Pons (tissue), 1 donor: ENCODE measurements at regions not wholly inside any gene's neighbourhood (a gene's known extent, or its start where the extent isn't known, plus 50 kb on each side); places are given as distances from the start of the nearest gene placed in this dataset.
A peak's percentile ranks its signal among the peaks of the same experiment; 100 is the strongest.

ENCODE experiments used
- DNase-seq: peaks from one replicate; pipeline ENCODE4 v3.0.0-alpha.2; 2016; ENCODE audit warnings: low spot score

DNA sequence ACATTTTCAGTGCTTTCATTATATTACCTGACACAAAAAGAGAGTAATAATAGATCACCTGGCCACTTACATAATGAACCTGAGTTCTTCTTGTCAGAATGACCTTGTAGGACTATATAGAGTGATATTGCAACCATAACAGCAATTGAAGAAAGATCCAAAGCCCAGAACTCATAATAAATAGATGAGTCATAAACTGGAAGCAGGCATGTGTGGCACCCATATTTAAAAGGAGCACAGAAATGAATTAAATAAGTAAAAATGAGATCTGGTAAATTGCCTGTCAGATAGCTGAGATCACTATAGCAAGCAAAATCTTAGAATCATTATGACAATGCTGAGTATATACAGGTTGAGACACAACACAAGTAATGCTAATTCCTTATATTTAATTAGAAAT is 331.8 kb downstream of the AASDHPPT start:
- DNase-seq = no peak

DNA sequence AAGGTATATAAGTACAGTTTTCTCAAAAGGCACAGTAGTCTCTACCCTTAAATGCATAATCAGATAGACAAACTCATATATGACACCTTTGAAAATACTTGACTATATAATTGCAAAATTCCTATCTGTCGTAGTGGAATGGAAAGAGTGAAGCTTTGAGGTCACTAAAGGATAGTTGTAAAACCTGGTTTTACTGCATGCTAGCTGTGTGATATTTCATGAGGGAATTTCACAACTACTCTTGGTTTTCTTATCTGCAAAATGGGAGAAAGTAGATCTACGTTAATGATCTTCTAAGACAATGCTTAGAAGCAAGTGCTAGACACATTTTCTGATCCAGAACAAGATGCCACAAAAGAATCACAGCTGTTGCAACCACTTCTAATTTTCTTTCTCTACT is 332.2 kb downstream of the AASDHPPT start:
- DNase-seq = no peak

GRCh38 chr11:106410902-106411301 is 333.4 kb downstream of the AASDHPPT start:
- DNase-seq = no peak

GRCh38 chr11:106413222-106413621 is 335.8 kb downstream of the AASDHPPT start:
- DNase-seq = no peak

- DNase-seq = no peak
Measured at GRCh38 chr11:106415510-106415909, 338.0 kb downstream of the AASDHPPT start.

DNA sequence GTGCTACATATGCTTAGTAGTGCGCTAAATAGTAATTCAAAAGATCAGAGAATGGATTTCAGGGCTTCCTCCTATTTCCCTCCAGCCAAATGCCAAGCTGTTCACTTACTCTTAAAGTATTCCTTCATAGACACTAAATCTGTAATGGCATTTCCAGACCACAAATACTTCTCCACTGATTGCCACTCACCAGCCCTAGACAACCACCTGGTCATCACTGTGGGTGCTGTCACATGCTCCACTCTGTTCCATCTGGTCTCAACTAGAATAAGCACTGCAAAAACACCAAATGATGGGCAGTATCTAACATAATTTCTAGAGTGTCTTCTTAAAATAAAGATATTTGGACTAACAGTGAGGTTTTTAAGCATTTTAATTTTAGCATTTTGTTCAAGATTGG is 341.3 kb downstream of the AASDHPPT start:
- no peak for DNase-seq

GRCh38 chr11:106420048-106420665 is 342.7 kb downstream of the AASDHPPT start:
- DNase-seq = peak; percentile 49

GRCh38 chr11:106420686-106421085 is 343.2 kb downstream of the AASDHPPT start:
- no peak for DNase-seq

DNA sequence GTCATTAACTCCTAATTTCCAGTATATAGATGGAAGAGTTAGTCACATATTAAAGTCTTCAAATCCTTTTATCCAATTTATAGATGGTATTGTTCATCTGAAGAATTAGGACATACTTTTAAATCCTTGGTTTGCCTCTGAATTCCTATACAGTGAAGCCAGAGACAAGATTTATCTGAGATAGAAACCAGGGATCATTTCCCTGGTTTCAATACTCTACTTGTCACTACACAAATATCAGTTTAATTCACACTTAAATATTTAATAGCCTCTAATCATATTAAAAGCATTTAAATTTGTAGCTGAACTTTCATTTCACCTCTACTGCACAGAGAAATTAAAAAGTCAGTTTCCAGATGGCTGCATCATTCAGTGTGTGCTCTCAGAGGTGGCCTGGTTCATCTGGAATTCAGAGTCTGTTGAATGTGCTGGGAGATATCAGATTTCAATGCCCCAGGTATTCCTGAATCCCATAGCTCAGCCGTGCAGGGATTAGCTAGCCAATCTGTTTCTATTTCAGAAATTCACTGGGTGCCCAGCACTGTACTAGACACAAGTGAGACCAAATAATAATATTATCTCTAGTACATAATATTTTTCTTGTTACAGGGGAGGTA is 344.3 kb downstream of the AASDHPPT start:
- DNase-seq = no peak

DNA sequence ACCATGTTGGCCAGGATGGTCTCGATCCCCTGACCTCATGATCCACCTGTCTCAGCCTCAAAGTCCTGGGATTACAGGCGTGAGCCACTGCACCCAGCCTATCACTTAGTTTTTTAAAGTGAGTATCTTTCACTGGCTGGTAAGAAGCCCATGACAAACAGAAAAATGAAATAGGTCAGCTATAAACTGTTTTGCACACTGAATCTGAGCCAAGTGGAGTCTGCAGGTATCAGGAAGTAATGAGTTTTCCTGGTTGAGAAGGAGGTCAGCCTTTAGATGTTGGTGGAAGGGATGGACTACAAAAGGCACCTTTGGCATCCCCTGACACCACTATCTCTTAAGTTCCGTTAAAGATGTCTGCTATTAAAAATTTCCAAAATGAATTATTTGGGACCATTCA is 345.1 kb downstream of the AASDHPPT start:
- DNase-seq = no peak

GRCh38 chr11:106424111-106424510 is 346.6 kb downstream of the AASDHPPT start:
- no peak for DNase-seq

- no peak for DNase-seq
Measured at GRCh38 chr11:106425819-106426218, 348.4 kb downstream of the AASDHPPT start.

DNA sequence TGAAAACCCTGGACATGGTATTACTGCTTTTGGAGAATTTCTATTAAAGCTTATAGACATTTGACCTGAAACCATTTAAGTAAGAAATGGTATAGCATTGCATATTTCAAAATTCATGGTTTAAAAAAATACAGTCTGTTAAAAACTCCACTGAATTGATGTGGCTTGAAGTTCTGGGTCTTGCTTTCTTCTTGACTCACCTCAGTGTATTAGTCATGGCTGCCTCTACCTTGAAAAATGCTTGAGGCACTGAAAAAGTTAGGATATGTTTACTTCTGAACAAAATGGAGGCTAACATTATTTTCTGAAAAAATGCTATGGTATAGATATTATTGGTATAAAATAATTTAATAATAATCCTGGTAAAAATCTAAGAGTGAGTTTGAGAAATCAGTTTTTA is 349.2 kb downstream of the AASDHPPT start:
- DNase-seq = no peak

DNA sequence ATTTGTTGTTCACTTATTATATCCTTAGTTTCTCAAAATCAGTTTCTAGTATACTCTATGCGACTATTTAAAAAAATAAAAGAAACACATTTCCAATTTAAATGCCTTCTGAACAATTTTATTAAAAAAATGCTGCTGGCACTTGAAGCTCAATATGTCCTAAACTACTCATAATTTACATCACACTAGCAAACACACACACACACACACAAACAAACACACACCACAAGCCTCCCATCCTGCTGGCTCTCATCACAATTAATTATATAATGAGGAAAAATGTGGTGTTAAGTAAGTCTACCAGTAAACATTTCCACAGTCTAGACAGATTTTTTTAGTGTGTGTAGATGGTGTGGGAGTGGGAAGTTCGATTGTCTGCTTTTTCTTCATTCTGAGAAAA is 350.3 kb downstream of the AASDHPPT start:
- no peak for DNase-seq

DNA sequence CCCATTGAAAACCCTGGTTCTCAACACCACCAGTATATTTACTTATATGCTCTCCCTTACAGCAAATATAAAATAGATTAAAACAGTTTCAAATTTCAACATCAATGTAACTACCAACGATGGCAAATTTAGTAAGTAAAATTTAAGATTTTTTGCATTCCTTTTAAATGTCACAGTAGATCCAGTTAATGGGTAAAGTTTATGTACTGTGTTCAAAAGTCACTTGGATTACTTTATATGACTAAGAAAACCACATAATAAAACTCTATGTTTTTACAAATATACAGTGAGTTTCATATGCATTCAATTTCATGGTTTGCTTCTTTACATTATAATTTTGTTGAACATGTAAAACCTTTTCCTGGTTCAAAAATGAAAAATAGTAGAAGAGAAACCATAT is 364.6 kb downstream of the AASDHPPT start:
- DNase-seq = no peak

DNA sequence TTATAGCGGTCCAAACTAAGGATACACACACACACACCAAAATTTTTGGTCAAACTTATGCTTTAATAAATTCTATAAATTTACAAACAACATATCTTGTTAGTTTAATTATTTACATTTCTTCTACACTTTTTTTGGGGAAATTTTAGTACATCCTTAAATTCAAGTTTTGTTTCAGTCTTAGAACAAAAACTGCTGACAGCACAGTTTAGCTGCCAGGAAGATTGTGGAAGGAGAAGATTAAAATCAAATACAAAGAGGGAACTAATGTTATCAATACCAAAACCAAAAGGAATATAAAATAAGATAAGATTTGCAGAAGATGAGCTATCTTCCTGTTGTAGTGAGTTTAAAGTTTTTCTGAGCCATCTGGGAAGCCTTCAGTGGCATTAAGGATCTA is 368.8 kb downstream of the AASDHPPT start:
- no peak for DNase-seq

DNA sequence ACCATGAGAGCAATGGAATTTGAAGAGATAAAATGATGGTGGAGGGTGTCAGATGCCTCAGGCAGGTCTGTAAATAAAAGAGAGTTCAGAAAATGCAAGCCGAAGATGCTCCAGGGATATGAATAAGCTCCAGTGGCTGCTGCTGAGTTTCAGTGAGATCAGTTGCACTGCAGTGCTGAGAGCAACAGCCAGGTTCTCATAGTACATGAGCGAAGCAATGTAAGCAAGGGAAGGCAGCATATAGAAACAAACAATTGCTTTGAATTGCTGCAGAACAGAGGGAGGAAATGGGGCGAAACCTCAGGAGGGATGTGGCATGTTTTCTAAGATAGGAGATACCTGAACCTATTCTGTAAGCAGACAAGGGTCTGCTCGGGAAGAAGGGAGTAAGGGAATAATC is 369.5 kb downstream of the AASDHPPT start:
- DNase-seq = no peak

DNA sequence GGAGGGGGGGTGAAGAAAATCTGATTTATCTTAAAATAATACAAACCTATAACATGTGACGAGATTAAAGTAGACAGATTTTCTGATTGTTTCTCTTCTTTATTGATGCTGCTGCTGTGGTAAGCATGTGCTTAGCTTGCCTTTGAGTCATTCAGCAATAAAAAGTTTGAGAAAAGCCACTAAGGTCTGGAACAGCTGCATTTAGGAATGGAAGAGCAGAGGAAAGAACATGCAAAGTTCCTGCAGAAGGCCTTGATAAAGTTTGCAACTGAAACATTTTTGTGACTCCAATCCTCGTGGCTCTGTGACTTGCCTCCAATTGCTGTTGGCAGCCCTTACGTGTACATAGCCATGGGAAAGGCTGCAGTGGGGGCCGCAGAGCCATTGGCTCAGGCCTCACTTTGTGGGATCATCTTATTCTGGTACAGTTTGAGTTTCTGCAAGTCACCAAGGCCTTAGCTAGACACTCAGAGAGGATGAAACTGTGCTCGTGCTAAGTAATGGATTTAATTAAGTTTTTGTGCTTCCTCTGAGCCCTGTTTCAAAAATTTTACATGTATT is 370.2 kb downstream of the AASDHPPT start:
- DNase-seq = no peak

GRCh38 chr11:106449763-106450162 is 372.3 kb downstream of the AASDHPPT start:
- DNase-seq = no peak

DNA sequence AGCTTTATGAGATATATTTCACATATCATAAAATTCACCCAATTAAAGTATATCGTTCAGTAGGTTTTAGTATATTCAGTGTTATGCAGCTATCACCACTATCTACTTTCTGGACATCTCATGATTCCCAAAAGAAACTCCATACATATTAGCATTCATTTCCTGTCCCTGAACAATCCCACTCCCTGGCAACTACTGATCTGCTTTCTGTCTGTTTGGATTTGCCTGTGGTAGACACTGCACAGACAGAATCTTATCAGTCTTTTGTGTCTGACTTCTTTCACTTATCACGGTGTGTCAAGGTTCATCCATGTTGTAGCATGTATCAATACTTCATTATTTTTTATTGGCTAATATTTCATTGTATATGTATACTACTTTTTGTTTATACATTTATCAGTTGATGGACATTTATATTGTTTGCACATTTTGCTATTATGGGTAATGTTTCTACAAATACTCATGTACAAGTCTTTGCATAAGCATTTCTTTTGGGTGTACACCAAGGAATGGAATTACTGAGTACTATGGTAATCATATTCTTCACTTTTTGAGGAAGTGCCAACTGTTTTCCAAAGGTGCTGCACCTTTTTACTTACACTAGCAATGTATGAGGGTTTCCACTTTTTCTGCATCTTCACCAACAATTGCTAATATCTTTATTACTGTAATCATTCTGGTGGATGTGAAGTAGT is 373.9 kb downstream of the AASDHPPT start:
- no peak for DNase-seq

DNA sequence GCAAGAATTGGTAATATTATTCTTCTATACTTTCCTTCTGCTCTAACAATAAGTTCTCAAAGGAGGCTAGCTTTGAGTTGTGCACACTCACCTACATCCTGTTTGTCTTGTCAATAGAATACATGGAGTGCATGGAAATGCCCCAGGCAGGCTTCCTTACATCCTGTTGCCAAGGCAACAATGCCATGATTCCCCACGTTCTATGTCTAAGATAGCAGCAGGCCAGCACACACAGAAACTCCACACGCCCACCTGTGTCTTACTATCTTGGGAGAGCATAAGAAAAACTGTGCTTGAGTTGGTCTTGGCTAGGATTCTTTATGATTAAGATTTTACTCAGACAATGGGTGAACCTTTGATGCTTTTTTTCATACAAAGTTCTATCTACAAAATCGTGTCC is 379.2 kb downstream of the AASDHPPT start:
- no peak for DNase-seq

GRCh38 chr11:106457727-106458126 is 380.3 kb downstream of the AASDHPPT start:
- no peak for DNase-seq

GRCh38 chr11:106459135-106459534 is 381.7 kb downstream of the AASDHPPT start:
- DNase-seq = no peak
